ENCODE measurements at regions not wholly inside any gene's neighbourhood (a gene's known extent, or its start where the extent isn't known, plus 50 kb on each side); places are given as distances from the start of the nearest gene placed in this dataset.
"Not testable (repeated sequence)": the region's sequence is repeated elsewhere in the genome, so short reads cannot be mapped to it uniquely, and the experiment has no call there.

DNA sequence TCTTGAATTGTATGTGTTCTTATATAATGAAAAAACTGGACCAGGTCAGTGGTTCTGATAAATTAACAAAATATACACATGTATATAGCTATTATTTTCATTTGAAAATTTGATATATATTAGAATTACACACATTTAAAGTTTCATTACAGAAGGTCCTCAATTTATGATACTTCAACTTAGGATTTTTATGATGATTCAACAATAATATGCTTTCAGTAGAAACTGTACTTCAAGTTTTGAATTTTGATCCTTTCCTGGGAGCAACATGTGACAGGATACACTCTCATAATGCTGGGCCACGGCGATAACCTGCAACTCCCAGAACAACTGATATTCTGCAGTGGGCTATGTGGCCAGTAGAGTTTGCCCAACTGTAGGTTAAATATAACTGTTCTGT, 344.7 kb downstream of the TAF11L14 start:
- Mint-ChIP-seq H3K36me3 (ENCODE audit: low read depth) (no peaks in the 10 kb centered on the region), H3K4me1 (no peaks in the 10 kb centered on the region), H3K9me3 (no peaks in the 10 kb centered on the region), H3K27ac (no peak overlapping the region), H3K4me3 (no peak overlapping the region), H3K27me3 (no peaks in the 10 kb centered on the region)
- POLR2A ChIA-PET = no interaction called here
- CTCF ChIA-PET = no interaction called here
- DNase-seq = no peak
- no peak for ATAC-seq (ENCODE audit: low read depth)
- intact Hi-C loops (cut with micrococcal nuclease) = no loop called here
- TF ChIP-seq, protein P1, sequence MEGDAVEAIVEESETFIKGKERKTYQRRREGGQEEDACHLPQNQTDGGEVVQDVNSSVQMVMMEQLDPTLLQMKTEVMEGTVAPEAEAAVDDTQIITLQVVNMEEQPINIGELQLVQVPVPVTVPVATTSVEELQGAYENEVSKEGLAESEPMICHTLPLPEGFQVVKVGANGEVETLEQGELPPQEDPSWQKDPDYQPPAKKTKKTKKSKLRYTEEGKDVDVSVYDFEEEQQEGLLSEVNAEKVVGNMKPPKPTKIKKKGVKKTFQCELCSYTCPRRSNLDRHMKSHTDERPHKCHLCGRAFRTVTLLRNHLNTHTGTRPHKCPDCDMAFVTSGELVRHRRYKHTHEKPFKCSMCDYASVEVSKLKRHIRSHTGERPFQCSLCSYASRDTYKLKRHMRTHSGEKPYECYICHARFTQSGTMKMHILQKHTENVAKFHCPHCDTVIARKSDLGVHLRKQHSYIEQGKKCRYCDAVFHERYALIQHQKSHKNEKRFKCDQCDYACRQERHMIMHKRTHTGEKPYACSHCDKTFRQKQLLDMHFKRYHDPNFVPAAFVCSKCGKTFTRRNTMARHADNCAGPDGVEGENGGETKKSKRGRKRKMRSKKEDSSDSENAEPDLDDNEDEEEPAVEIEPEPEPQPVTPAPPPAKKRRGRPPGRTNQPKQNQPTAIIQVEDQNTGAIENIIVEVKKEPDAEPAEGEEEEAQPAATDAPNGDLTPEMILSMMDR (IDR thresholded peaks at IDR 0.05) = no peak

DNA sequence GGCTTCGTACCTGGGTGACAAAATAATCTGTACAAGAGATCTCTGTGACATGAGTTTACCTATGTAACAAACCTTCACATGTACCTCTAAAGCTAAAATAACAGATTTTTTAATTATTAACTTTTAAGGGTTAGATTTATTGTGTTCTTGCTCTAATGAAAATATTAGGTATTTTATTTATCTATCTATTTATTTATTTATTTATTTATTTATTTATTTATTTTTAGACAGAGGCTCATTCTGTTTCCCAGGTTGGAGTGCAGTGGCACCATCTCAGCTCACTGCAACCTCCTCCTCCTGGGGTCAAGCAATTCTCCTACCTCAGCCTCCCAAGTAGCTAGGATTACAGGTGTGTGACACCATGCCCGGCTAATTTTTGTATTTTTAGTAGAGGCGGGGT, 348.4 kb downstream of the TAF11L14 start:
- DNase-seq; H3K4me3 Mint-ChIP-seq; H3K4me1 Mint-ChIP-seq; CTCF ChIA-PET; H3K27me3 Mint-ChIP-seq; H3K27ac Mint-ChIP-seq; ATAC-seq (ENCODE audit: low read depth); H3K36me3 Mint-ChIP-seq (ENCODE audit: low read depth); POLR2A ChIA-PET; H3K9me3 Mint-ChIP-seq: not testable (repeated sequence)
- intact Hi-C loops (cut with micrococcal nuclease) = loop anchor here (10.0 kb wide), 1 partner anchor 768 kb away; the partner anchor contains the start of gene BASP1

DNA sequence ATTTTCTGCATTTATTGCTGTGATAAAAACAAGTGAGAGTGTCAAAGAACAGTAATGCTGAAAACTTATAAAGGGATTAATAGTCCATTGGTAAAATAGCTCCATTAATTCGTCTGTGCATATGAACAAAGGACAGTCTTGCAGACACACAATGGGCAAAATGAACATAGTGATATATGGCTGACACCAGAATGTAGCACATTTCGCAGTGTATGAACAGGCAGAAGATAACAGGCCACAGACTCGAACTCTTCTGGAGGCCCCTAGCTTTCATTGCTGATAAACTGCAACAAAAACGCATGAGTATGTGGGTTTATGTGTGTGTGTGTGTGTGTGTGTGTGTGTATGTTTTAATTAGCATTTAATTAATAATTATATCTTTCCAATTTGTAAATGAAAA, 354.8 kb downstream of the TAF11L14 start:
- POLR2A ChIA-PET = no interaction called here
- ATAC-seq (ENCODE audit: low read depth) (no peak), DNase-seq (no peak)
- CTCF ChIA-PET = no interaction called here
- H3K4me1 Mint-ChIP-seq = no peaks in the 10 kb centered on the region
- no peaks in the 10 kb centered on the region for H3K27me3 Mint-ChIP-seq
- no peaks in the 10 kb centered on the region for H3K36me3 Mint-ChIP-seq (ENCODE audit: low read depth)
- TF ChIP-seq, protein P1 (IDR thresholded peaks at IDR 0.05) = no peak
- H3K4me3 Mint-ChIP-seq = no peak overlapping the region
- no peak overlapping the region for H3K27ac Mint-ChIP-seq
- no peaks in the 10 kb centered on the region for H3K9me3 Mint-ChIP-seq
- intact Hi-C loops (cut with micrococcal nuclease) = loop anchor here (10.0 kb wide), 1 partner anchor 774 kb away; the partner anchor contains the start of gene BASP1

DNA sequence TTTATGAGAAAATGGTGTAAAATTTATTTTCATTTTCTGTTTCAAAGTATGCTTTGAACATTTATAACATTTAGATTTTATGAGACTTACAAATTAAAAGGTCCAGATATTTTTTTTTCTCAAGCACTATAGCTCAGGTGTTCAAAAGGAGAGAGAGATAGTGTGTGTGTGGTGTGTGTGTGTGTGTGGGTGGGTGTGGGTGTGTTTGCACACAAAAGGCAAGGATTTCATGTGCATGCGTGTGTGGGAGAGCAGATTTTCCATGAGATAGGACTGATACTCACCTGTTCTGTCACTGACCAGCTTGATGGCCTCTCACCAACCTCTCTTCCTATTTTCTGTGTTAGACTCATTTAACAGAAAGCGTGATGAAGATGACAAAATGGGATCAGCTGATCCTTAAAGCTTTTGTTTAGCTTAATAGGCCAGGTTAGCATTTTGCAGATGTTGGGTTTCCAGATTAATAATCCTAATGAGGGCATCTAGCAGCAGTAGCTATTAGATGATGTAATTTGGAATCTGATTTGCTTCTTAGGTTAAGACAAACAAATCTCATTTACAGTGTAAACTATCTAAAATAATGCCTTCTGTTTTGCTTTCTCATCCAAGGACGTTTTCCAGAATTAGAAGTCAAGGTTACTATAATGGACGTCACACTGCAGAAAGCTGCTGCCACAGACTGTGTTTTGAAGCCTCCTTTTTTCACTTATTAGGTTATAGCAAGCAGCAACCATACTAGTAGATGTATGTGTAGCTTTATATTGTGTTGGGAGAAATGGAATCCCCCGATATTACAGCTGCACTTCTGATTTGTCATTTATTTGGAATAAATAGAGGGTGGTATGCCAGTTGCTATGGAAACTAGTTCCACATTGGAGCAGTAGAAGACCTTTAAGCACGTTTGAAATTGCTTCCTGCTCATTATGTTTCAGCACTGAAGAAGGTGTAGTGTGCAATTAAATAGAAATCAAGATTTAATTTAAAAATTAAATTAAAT, 355.6 kb downstream of the TAF11L14 start:
- ChIA-PET CTCF (interaction anchor here (1.0 kb wide), 1 partner anchor 773 kb away, joined by 3 read pairs; no protein-coding TSS in a partner anchor), POLR2A (no interaction called here)
- Mint-ChIP-seq H3K36me3 (ENCODE audit: low read depth) (no peaks in the 10 kb centered on the region), H3K4me3 (no peak overlapping the region), H3K27me3 (no peaks in the 10 kb centered on the region), H3K27ac (no peak overlapping the region), H3K9me3 (no peaks in the 10 kb centered on the region), H3K4me1 (no peaks in the 10 kb centered on the region)
- TF ChIP-seq, protein P1 (IDR thresholded peaks at IDR 0.05) = no peak
- intact Hi-C loops (cut with micrococcal nuclease) = loop anchor here (10.0 kb wide), 1 partner anchor 775 kb away; the partner anchor contains the start of gene BASP1
- DNase-seq (no peak), ATAC-seq (ENCODE audit: low read depth) (no peak)

DNA sequence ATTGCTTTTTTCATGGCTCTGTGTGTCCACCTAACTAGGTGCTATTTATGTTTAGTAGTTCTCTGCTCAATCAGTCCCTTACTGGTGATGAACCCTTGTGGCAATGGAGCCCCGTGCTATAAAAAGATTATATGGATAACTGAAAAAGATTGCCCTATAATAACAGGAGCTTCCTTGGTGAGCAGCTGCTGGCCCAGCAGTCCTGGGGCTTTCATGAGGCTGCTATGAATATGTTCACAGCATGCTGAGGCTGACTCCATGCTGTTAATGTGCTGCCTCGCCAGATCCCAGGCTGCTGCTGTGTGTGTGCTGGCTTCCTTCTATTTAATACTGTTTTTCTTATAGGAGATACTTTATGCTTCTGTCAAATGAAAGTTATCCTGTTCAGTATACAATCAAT, 357.5 kb downstream of the TAF11L14 start:
- POLR2A ChIA-PET = no interaction called here

More for the DNA sequence above, 357.5 kb downstream of the TAF11L14 start:
- TF ChIP-seq, protein P1 (IDR thresholded peaks at IDR 0.05) = no peak
- Mint-ChIP-seq H3K36me3 (ENCODE audit: low read depth) (no peaks in the 10 kb centered on the region), H3K9me3 (no peaks in the 10 kb centered on the region), H3K4me3 (no peak overlapping the region), H3K27me3 (no peaks in the 10 kb centered on the region), H3K27ac (no peak overlapping the region), H3K4me1 (no peaks in the 10 kb centered on the region)
- ATAC-seq (ENCODE audit: low read depth) (no peak), DNase-seq (no peak)
- CTCF ChIA-PET = no interaction called here
- intact Hi-C loops (cut with micrococcal nuclease) = no loop called here

All from activated B cell treated with CpG ODN at 0.5 μM for 24 hours (primary cell).